ENCODE measurements at regions not wholly inside any gene's neighbourhood (a gene's known extent, or its start where the extent isn't known, plus 50 kb on each side); places are given as distances from the start of the nearest gene placed in this dataset.

GRCh38 chr6:85134172-85134571 lies 315.7 kb upstream of the NT5E start:
- no peak for TF ChIP-seq EZH2 (IDR thresholded peaks at IDR 0.05; ENCODE audit: borderline replicate concordance, low read length)
- TF ChIP-seq, protein P1, sequence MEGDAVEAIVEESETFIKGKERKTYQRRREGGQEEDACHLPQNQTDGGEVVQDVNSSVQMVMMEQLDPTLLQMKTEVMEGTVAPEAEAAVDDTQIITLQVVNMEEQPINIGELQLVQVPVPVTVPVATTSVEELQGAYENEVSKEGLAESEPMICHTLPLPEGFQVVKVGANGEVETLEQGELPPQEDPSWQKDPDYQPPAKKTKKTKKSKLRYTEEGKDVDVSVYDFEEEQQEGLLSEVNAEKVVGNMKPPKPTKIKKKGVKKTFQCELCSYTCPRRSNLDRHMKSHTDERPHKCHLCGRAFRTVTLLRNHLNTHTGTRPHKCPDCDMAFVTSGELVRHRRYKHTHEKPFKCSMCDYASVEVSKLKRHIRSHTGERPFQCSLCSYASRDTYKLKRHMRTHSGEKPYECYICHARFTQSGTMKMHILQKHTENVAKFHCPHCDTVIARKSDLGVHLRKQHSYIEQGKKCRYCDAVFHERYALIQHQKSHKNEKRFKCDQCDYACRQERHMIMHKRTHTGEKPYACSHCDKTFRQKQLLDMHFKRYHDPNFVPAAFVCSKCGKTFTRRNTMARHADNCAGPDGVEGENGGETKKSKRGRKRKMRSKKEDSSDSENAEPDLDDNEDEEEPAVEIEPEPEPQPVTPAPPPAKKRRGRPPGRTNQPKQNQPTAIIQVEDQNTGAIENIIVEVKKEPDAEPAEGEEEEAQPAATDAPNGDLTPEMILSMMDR (IDR thresholded peaks at IDR 0.05; ENCODE audit: low read length): no peak
